Gastroesophageal sphincter (tissue), 3 donors: ENCODE measurements at regions not wholly inside any gene's neighbourhood (a gene's known extent, or its start where the extent isn't known, plus 50 kb on each side); places are given as distances from the start of the nearest gene placed in this dataset.

Experiments
- CTCF ChIP-seq, 4 experiments: fragments of 200-600 bp in 2 of 4; fragments of 450-650 bp in 2 of 4; sonication (generic) in 1 of 4; IDR thresholded peaks; one replicate each; pipeline ENCODE4 v1.5.1; 2017 to 2019; ENCODE audit warnings: antibody characterized with exemption in 4 of 4, mild to moderate bottlenecking in 2 of 4, moderate library complexity in 2 of 4
- POLR2A ChIP-seq, 2 donors: fragments of 450-650 bp; IDR thresholded peaks; one replicate each; pipeline ENCODE4 v1.6.1; 2017; ENCODE audit warnings: antibody characterized with exemption in 2 of 2, mild to moderate bottlenecking in 2 of 2, moderate library complexity in 1 of 2
- POLR2AphosphoS5 ChIP-seq: sonication (generic); formaldehyde crosslinking; IDR thresholded peaks from one replicate; pipeline ENCODE4 v1.6.1; 2017; ENCODE audit warnings: antibody characterized with exemption

GRCh38 chr6:104621396-104621795, 238.3 kb downstream of the HACE1 start:
- no peak for TF ChIP-seq CTCF (IDR thresholded peaks at IDR 0.05)
- no peak for TF ChIP-seq POLR2A (IDR thresholded peaks at IDR 0.05)
- no peak for TF ChIP-seq POLR2AphosphoS5
